NCI-H2107 treated with DMSO at 0.1 percent for 48 hours (cell line): ENCODE measurements at regions not wholly inside any gene's neighbourhood (a gene's known extent, or its start where the extent isn't known, plus 50 kb on each side); places are given as distances from the start of the nearest gene placed in this dataset.

Source experiments
- DNase-seq: peaks from one replicate; lab custom pipeline; 2025; ENCODE audit not compliant: unreplicated experiment; lab: John Stamatoyannopoulos, UW

- DNase-seq = no peak
Measured at GRCh38 chr9:82208741-82209450, 220.3 kb downstream of the SPATA31D1 start.

GRCh38 chr9:82209797-82210470 lies 221.4 kb downstream of the SPATA31D1 start:
- no peak for DNase-seq

- no peak for DNase-seq
Measured at GRCh38 chr9:82212885-82213284, 224.3 kb downstream of the SPATA31D1 start.

- no peak for DNase-seq
Measured at GRCh38 chr9:82216435-82216834, 227.9 kb downstream of the SPATA31D1 start.

- no peak for DNase-seq
Measured at GRCh38 chr9:82223442-82223841, 234.9 kb downstream of the SPATA31D1 start.

GRCh38 chr9:82231411-82231810 lies 242.8 kb downstream of the SPATA31D1 start:
- no peak for DNase-seq

- no peak for DNase-seq
Measured at GRCh38 chr9:82234160-82234943, 245.8 kb downstream of the SPATA31D1 start.

- no peak for DNase-seq
Measured at GRCh38 chr9:82242285-82242963, 253.9 kb downstream of the SPATA31D1 start.

GRCh38 chr9:82247318-82247717 lies 258.7 kb downstream of the SPATA31D1 start:
- no peak for DNase-seq

- no peak for DNase-seq
Measured at GRCh38 chr9:82252116-82252515, 263.5 kb downstream of the SPATA31D1 start.

GRCh38 chr9:82254646-82255367 lies 266.2 kb downstream of the SPATA31D1 start:
- no peak for DNase-seq

GRCh38 chr9:82255481-82256176 lies 267.1 kb downstream of the SPATA31D1 start:
- DNase-seq = no peak

- DNase-seq = no peak
Measured at GRCh38 chr9:82260691-82261090, 272.1 kb downstream of the SPATA31D1 start.

GRCh38 chr9:82263619-82264018 lies 275.0 kb downstream of the SPATA31D1 start:
- no peak for DNase-seq

GRCh38 chr9:82271106-82271561 lies 282.6 kb downstream of the SPATA31D1 start:
- DNase-seq = no peak

GRCh38 chr9:82273121-82273520 lies 284.5 kb downstream of the SPATA31D1 start:
- no peak for DNase-seq

- DNase-seq = no peak
Measured at GRCh38 chr9:82275258-82275927, 286.8 kb downstream of the SPATA31D1 start.

GRCh38 chr9:82281066-82281465 lies 292.5 kb downstream of the SPATA31D1 start:
- no peak for DNase-seq

- no peak for DNase-seq
Measured at GRCh38 chr9:82284758-82285157, 296.2 kb downstream of the SPATA31D1 start.
